GM19467 (cell line): ENCODE measurements at regions not wholly inside any gene's neighbourhood (a gene's known extent, or its start where the extent isn't known, plus 50 kb on each side); places are given as distances from the start of the nearest gene placed in this dataset.

Experiments used
- ATAC-seq: cut with Tn5 transposase; IDR thresholded peaks from one replicate; pipeline ENCODE4 v1.9.1; 2021; ENCODE audit warnings: mild to moderate bottlenecking, moderate library complexity; ENCODE audit not compliant: unreplicated experiment

DNA sequence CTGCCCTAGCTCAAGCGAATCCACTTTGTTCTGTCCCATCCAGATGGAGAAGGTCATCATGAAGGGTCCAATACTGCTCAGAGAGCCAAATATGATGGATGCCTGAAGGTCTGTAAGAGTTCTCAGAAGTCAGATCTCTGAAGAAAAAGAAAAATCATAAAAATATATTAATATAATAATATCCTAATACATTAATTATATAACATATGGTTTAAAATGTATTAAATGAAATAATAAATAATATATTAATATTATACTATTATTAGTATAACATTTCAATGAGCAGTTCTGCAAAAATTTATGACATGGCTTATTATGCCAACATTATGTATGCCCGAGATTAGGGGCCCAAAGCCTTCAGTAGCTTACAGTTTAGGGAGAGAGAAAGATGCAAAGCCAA lies 78.2 kb upstream of the GPR12 start:
- ATAC-seq, result no peak

DNA sequence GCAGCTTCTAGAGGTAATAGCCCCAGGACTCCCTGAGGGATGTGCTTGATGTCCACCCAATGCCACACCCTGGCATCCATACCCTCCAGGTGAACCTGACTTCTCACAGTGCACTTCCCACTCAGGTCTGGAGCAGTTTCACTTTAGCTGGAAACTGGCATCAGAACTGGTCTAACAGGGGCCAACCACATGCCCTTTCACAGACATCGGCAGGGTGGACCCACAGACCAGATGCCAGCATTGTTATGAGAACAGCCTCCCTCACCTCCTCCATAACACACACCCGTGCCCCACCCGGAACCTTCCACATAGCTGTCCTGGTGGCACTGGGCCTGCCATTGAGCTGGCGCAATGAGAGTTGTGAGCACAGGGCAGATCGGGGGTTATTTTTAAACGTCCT lies 77.4 kb upstream of the GPR12 start:
- ATAC-seq, result no peak

DNA sequence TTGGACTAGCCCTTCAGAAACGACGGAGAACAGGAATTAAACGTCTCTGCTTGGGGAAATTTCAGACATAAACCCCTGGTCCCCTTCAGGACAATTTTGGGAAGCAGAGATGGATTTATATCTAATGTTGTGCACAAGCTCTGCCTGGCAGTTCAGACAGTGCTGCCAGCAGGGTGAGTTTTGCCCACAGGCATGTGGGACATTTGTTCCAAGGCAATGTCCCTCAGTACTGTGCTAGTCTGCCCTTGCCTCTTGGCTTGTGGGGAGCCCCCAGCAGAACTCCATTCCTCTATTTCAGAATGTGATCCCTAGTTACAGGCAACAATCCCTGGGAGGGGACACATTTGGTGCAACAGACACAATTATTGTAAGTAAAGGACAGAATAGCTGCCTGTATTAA lies 76.5 kb upstream of the GPR12 start:
- no peak for ATAC-seq

DNA sequence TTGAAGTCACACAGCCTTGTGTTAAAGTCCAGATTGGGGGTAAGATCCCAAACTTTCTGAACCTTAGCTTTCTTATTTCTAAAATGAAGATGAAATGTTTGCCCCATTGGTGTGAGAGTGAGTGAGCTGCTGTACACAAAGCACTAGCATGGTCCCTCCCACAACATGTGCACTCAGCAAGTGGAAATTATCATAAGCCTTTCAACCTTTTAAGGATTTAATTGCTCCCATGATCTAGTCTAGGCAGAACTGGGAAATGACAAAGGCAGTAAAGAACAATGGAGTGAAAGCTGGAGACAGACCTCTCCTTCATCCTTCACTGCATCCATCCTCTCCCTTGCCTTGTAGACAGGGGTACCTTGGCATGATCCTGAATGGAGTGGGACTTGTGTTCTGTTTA lies 76.0 kb upstream of the GPR12 start:
- no peak for ATAC-seq

DNA sequence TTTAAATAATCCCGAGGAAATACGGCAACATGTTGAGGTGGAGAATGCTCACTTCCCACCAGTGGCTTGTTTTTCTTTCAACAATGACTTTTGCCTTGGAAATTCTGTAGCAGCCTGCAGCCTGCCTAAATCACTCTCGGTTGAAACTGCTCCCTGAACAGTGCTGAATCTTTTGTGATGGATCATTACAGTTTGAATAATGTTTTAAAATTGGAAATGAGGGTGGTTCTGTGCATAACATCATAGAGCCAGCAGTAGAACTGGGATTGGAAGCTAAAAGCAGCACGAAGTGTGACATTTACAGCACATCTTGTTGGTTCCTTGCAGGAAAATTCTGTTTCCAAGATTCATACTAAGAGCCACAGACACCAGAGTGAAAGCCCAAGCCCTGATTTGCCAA lies 74.1 kb upstream of the GPR12 start:
- no peak for ATAC-seq

DNA sequence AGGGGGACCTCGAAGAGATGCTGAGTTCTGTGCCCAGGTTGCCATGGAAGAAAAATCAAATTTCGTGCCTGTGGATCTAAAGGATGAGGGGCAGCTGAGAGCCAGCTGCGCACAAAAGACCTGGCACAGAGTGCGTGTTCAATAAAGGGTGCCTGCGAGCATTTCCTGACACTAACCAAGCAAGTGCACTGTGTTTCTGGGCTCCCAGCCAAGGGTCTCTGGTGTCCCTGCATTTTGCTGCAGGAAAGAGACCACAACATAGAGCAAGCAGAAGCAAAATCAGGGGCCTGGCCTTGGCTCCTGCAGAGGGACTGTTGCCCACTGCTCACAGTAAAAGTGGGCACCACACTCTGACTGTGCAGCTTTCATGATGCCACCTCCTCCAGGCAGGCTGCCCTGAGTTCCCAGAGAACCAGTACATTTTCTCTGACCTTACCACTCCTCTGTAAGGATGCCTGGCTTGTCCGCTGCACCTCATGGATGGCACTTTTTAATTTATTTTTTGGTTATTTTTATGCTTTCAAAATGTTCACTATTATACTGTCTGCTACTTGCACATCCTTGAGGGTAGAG lies 70.8 kb upstream of the GPR12 start:
- no peak for ATAC-seq

DNA sequence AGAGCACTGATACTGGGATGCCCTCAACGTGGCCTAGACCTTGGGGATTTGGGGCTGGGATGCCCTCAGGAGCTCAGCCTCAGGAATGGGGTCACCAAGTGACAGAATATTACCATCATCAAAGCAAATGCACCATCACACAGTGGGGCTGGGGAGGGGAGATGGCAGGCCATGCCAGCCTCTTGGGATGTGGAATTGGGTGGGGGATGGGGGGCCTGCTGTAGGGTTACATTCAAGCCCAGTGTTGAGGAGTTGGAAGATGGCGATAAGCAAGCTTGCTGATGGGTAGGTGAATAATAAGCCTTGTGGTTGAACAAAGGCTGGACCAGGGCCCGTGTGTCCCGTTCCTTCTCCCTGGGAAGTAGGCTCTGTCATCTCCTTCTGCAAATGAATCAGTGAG lies 69.1 kb upstream of the GPR12 start:
- no peak for ATAC-seq

DNA sequence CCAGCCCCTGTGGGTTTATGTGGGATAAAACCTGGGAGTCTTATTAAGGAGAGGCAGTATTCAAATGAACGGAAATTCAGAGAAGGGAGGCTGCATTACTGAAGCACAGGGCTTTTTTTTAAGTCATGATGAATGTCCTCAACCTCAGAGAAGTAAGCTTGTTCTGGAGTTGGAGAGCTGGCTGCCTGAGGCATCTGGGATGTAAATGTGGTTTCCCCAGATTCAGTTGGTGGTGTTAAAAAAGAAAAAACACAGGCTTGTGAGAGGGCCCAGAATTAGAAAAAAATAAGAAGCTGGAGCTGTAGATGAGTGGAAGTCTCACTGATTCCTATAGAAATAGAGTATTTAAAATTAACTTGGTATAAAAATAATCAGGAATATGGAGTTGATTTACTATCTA lies 64.0 kb upstream of the GPR12 start:
- no peak for ATAC-seq

DNA sequence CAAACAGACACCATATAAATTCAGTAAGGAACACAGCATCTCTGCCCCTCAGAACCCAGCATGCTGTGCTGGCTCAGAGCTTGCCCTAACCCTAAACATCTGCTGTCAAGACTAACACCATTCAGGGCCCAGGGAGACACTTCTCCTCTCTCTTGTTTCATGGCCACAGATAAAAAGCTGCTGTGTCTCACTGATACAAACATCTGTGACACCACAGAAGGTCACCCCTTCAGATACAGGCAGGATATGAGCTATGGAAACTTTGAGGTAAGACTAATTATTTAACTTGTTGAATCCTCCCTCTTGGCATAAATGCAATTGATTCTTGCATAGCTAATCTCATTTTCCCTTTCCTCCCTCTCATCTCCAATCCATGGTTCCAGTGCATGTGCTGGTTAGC lies 61.6 kb upstream of the GPR12 start:
- ATAC-seq, result no peak

DNA sequence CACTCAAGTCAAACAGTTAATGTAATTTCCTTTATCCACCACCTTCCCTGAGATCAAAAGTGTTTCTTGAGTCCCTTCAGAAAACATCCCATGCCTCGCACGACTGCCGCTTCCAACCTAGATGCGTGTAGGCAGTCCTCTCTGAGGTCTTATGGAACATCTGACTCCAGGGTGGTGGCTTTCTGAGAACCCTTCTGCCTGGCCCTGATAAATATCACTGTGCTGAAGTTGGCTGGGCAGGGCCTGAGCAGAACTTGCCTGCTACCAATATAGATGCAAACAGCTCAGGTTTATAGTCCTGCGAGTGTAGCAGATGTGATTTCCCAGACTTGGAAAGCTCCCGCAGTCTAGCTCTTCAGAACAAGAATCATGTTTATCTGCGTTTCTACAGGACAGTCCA lies 61.1 kb upstream of the GPR12 start:
- ATAC-seq, result no peak

DNA sequence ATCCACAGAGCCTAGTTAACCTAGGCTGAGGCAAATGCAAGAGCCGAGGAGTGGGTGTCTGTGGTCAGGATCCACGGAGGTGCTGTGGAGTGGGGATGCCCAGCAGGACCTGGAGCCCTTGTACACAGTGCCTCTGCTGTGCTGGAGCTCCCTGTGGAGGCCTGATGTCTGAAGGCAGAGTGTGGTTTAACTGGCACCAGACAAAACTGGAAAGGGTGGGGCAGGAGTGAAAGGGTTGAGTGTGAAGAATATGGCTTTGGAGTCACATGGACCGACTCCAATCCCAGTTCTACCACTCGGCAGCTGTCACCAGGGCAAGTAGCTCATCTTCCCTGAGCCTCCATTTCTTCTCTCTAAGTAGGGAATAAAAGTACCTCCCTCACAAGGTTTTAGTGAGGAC lies 60.3 kb upstream of the GPR12 start:
- no peak for ATAC-seq

DNA sequence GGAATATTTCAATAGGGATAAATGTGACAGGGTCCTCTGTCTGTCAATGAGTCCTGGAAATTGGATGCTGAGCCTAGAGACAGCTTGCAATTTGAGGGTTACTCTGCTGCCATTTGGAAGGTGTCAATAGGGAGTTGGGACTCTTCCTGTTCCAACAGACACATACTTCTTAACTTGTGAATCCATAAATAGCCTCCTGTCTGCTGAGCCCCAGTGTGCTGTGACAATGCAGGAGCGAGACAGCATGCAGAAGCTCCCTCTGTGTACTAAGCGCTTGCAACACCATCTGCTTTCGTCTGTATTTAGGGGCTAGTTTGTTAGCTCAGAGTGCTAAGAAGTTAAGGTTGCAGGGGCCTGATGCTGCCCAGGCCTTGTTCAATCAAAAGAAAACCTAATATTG lies 58.5 kb upstream of the GPR12 start:
- no peak for ATAC-seq

DNA sequence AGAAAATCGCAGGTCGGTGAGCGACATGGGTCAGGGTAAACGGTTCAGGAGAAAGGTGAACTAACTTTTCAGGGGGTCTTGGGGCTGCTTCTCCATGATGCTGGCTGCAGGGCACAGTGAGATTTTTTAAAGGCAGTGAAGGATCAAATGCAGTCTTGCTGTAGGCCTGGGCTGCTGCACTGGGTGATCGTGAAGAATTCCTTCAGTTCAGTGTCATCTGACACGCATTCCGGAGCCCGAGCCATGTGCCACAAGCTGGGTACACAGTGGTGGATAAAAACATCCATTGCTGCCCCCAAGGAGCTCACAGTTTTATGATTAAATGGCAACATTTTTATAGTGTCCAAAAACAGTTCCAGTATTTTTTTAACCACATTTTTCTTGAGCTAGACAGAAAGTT lies 56.3 kb upstream of the GPR12 start:
- ATAC-seq, result no peak

DNA sequence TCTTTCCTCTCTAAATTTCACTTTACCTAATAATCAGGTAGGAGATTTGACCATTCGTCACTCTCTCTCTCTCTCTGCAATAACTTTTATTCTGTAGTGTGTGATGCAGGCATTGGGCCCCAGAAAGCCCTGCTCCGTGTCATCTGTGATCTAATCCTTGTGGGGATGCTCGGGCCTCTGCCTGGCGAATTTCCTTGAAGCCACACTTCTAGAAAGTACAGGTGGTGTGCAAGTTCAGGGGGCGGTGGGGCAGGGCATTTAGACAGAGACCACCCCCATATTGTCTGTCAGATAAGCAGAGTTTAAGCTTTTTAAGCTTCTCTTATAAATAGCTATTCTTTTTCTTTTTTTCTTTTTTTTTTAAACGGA lies 53.4 kb upstream of the GPR12 start:
- ATAC-seq, result no peak

DNA sequence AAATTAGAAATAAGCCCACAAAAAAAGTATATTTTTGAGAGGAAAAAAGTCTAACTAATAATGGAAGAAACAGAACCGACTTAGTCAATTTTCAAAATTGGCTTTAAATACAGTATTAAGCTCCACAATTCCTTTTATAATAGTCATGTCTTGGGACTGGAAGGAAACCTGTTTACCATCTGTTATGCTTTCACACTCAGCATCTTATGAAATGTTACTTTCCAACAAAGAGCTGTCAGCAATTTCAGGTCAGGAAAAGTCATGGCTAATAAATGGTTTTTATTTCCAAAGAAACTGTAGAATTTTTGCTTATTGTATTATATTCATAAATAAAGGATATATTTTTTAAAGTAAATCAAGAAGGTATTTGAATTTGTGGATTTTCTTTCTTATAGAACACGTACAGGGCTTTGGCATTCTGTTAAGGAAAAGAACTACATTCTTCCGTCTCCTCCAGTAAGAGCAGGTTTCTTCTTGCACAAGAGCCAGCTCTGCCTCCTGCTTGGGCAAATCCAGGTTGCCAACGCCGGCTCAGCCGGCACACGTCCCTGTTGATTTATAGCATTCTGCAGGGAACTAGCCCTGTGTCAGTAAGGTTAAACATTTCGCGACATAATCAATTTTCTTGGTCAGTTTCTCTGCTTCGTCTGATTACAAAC lies 52.9 kb upstream of the GPR12 start:
- ATAC-seq, result no peak

DNA sequence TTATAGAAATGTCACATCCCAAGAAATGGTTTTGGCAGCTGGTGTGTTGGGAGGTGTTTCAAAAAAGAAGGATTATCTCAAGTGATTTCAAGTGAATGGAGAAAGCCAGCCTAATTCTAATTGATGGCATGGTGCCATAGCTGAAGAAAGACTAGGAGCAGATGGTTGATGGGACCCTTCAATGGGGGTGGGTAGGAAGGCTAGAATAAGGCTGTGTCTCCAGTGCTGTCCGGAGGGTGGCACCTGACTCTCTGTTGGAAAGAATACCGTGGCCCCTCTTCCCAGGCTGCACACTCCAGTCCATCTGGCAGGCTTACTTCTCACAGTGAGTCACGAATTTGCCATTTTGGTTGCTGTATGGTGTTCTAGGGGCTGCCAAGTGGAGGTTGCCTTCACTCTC lies 51.0 kb upstream of the GPR12 start:
- ATAC-seq, result no peak
